DMS53 treated with DMSO at 0.1 percent for 48 hours (cell line): ENCODE measurements at regions not wholly inside any gene's neighbourhood (a gene's known extent, or its start where the extent isn't known, plus 50 kb on each side); places are given as distances from the start of the nearest gene placed in this dataset.
"Not testable (repeated sequence)": the region's sequence is repeated elsewhere in the genome, so short reads cannot be mapped to it uniquely, and the experiment has no call there.

Source experiments
- DNase-seq: peaks from one replicate; lab custom pipeline; 2025; ENCODE audit not compliant: unreplicated experiment; lab: John Stamatoyannopoulos, UW

DNA sequence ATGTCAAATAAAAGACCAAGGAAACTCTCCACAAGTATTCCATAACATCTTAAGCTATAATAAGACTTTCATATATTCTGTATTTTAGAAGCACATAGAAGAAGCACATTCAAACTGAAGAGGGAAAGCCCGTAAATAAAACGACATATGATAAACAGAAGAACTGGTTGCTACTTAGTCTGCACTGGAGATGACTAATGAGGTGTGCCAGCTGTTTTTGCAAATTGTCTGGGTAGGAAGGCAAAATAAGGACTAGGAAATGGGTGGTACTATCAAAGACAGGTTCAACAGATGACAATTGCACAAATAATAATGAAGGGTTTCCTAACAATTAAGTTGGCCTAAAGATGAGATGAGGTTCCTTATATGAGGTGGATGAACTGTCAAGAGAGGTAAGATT is 593.2 kb upstream of the CCDC179 start:
- no peak for DNase-seq

DNA sequence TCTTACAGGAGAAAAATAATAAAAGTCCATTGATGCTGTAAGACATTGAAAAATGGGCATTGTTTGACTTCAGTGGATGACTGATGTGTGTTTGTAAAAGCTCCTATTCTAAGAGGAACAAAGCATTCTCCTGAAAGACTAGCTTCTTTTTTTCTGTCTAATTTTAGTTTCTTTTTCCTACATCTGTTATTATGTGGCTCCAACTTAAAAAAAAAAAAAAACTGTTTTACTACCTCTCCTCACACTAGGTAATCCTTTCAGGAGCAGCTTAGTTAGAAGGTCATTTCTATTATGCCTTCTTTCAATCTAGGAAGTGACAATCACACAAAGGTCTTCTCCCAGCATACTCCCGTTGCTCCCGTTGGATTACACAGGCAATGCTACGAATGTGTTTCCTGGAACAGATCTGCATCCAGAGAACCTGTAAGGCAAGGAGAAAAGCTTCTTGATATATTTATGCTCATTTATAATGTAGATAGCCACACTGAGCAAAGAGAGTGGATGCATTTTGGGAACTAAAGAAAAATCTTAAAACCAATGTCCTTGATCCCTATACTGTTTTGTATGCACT is 595.1 kb upstream of the CCDC179 start:
- no peak for DNase-seq

DNA sequence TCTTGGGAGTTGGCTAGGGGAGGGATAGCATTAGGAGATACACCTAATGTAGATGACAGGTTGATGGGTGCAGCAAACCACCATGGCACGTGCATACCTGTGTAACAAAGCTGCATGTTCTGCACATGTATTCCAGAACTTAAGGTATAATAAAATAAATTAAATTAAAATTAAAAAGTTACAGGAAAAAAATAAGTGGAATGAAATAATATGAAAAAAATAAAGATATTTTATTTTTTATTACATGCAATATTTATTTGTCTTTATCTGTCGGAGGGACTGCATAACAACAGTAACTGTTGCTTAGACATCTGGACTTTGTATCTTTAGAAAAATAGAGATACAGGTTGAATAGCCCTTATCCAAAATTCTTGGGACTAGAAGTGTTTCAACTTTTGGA is 597.4 kb upstream of the CCDC179 start:
- no peak for DNase-seq

DNA sequence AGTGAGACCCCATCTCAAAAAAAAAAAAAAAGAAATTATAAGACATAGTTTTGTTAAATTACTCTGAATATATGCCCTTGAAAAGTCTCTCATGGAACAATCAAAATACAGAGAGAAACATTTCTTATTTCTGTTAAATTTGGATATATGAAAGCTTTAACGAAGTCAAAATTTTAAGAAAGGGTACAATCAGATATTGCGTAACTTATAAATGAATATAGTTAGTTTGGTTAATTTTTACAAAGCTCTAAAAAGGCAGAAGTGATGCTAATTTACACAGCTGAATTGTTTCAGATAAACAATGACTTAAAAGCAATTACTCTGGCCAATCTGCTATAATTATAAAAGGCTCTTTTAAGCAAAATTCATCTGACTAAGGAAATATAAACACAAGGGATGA is 611.6 kb upstream of the CCDC179 start:
- DNase-seq: no peak

DNA sequence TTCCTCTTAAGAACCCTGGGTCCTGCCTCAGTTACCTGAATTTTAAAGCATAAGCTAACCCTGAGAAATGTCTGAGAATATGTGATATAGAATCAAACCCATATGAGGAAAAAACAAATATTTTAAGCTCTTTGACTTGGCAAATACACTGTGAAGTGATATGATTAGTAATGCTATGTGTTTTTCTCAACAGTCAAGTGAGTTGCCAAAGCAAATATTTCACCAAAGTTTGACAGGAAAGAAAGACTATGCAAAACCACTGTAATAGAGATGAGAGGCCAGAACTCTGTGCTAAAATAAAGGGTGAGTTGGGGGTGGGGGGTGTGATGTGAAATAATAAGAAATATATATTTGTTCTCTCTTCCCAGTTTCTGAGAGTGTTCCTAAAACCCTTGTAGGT is 613.5 kb upstream of the CCDC179 start:
- DNase-seq: no peak

DNA sequence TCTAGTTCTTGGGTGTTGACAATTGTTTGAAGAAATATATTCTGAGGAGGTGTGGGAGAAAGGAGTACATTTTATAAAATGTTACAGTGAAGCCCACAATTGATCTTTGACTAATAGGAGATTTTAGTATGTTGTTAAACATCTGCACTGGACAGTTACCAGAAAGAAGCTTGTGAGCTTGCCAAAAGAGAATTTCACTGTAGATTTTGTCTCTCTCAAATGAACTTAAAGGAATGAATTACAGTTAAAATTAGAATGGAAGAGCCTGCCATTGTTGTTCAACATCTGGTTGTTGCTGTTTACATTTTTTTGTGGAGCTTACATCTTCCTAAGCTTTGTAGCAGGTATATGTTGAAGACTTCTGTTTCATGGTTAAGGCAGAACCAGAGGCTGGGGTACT is 620.5 kb upstream of the CCDC179 start:
- no peak for DNase-seq

DNA sequence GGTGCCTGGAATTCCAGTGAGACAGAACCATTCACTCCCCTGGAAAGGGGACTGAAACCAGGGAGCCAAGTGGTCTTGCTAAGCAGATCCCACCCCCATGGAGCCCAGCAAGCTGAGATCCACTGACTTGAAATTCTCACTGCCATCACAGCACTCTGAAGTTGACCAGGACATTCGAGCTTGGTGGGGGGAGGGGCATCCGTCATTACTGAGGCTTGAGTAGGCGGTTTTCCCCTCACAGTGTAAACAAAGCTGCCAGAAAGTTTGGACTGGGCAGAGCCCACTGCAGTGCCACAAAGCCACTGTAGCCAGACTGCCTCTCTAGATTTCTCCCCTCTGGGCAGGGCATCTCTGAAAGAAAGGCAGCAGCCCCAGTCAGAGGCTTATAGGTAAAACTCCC is 623.9 kb upstream of the CCDC179 start:
- DNase-seq: not testable (repeated sequence)

DNA sequence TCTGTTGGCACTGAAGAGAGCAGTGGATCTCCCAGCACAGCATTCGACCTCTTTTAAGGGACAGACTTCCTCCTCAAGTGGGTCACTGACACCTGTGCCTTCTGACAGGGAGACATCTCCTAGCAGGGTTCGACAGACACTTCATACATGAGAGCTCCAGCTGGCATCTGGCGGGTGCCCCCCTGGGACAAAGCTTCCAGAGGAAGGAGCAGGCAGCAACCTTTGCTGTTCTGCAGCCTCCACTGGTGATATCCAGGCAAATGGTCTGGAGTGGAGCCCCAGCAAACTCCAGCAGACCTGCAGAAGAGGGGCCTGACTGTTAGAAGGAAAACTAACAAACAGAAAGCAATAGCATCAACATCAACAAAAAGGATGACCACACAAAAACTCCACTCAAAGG is 624.3 kb upstream of the CCDC179 start:
- not testable (repeated sequence) for DNase-seq

DNA sequence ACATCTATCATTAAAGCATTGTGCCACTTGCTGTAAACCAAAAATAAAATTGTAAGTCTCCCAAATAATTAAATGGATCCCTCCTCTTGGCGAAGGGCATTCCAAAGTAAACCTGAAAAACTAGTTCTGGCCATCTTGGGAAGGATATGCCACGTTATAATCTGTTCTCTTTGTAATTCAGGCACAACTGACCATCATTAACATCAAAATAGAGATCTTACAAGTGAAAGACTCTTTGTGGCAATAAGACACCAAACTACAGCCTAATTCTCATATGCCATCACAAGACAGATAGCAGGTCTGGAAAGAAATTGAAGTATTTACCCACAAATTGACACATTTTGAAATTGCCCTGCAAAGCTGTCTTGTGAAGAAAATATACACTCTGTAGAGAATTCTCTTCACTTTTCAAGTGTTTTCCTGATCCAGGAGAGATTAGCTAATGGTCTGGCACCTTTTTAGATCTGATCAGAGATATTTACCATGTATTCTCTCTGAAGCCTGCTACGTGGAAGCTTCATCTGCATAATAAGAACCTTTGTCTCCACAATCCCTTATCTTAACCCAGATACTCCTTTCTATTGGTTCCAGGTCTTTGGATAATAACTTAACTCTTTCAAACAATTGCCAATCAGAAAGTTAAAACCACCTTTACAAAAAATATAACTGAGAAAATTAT is 630.4 kb upstream of the CCDC179 start:
- DNase-seq: no peak

DNA sequence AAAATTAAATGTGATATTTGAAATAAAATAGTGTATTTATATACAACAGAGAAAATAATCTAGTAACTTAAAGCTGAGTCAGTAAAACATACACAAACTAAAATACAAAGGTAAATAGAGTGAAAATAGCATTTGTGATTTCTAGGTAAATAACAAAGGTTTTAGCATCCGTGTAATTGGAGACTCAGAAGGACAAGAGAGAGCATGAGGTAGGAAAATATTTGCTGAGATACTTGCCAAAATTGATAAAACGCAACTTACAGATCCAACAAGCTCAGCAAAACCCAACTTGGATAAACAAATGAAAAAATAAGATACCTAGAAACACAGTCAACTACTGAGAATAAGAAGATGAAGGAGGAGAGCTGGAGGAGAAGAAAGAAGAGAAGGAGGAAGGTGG is 634.7 kb upstream of the CCDC179 start:
- DNase-seq: no peak

DNA sequence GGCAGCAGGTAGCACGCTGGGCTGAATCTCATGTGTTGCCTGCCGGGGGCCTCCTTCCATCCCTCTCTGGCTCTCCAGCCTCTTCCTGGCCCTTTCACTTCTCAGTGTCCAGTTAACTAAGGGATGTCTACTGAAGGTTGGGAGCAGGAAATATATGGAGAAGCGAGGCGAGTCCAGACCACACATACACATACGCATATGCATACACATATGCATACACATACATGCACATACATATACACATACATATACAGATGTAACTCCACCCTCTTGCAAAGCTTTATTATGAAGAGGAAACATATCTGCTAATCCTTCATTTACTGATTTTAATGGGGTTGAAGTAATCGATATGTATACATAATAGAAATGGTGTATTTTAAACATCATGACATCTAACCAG is 636.1 kb upstream of the CCDC179 start:
- no peak for DNase-seq

DNA sequence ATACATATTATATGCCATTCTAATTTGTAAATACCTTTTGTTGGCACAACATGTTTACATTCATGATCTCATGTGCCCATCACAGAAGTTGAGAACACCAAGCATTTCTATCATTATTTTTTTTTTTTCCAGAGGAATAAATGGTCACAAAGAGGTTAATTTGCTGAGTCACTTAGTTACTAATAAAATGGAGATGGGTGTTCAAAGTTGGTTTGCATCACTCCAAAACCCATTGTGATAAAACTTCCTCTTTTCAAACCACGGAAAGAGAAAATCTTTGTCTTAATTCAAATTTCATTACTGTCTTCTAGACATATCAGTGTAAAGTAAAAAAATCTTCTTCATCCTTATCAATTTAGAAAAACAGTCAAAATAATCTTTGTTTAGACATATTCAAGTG is 636.8 kb upstream of the CCDC179 start:
- no peak for DNase-seq

DNA sequence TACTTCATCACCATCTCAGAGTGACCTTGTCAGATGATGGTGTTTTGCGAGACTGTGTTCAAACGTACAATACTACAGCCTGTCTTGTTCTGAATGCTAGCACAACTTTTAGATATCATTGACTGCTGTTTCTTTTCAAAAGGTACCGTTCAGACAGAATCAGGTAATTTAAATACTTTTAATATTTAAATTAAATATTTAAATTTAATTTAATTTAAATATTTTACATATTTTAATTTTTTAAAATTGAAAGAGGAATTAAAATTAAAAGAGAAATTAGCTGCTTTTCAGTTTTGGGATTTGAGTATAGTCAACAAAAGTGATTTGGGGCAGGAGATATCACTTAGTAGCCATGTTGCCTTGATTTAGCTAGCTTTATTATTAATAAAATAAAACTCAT is 642.1 kb upstream of the CCDC179 start:
- no peak for DNase-seq

DNA sequence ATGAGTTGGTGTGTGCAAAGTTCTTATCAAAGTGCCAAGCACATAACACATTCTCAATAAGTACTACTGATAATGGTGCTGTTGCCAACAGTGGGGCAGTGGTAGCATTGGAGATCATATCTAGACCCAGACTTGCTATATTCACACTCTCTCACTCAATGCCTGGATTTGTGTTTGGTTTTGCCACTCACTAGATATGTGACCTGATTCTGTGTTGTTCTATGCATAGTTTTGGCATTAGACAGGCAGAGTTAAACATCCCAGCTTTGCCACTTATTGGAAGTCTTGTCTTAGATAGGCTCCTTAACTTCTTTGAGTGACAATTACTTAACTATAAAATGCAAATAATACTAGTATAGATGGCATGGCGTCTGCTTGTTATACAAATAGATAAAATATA is 642.6 kb upstream of the CCDC179 start:
- no peak for DNase-seq

DNA sequence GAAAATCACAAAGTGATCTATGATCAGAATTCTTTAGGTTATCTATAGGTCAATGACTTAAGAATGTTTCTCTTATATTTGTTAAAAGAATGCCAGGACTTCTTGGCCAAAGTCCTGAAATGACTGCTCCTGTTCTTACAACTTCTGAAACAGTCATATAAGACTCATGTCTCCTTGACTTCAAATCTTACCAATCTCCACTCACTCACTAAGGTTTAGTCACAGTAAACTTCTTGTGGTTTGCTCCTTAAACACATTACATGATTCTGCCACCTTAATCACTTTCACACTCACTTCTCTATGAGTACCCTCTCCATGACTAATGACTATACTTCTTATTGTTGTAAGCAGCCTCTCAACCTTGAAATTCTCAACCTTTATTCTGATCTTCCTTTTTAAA is 648.7 kb upstream of the CCDC179 start:
- DNase-seq: no peak

DNA sequence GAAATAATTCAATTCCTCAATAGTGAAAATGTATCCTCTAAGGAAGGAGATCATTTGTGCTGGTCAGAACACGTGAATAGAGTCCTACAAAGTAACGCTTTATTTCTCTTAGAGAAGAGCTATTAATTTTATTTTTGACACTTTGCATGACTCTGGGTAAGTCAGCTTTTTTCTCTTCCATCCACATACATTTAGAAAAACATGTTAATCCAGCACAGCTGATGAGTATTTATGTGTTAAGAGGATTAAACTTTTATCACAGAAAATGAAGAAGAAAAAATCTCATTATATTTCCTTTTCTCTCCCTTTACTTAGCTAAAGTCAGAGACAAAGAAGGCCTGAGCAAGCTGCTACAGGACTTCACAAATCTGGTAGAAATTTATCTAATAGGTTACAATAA is 649.5 kb upstream of the CCDC179 start:
- DNase-seq: no peak

DNA sequence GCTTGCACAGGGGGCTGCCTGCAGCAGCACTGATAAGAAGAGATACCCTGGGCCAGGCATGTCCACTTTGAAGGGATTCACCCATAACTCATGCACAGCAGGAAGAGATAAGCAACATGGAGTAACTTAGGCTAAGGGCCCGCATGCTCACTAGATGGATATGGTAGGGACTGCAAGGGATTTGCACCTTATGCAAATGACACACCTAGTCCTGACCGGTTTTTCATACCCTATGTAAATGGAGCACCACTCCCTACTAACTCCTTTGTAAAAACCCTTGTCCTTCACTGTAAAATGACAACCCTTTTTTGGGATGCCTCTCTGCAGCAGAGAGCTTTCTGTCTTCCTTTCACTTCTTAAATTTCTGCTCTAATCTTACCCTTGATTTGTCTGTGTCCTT is 658.9 kb upstream of the CCDC179 start:
- no peak for DNase-seq

DNA sequence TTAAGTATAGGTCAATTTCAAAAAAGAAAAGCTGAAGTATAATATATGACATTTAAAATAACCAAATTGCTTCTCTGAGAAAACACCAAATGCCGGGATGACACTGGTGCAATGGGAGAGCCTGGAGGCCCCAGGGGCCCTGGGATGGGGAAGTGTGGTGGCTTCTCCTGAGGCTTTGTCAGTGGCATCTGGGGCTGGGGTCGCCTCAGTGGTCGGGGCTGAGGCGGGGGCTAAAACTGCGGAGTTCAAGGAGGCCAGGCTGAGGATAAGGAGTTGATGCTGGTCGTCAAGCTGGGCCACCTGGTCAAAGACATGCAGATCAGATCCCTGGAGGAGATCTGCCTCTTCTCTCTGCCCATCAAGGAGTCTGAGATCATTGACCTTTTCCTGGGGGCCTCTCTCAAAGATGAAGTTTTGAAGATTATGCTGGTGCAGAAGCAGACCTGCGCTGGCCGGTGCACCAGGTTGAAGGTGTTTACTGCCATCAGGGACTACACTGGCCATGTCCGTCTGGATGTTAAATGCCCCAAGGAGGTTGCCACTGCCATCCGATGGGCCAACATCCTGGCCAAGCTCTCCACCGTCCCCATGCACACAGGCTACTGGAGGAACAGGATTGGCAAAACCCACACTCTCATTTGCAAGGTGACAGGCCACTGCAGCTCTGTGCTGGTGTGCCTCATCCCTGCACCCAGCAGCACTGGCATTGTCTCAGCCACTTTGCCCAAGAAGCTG is 660.1 kb upstream of the CCDC179 start:
- no peak for DNase-seq

DNA sequence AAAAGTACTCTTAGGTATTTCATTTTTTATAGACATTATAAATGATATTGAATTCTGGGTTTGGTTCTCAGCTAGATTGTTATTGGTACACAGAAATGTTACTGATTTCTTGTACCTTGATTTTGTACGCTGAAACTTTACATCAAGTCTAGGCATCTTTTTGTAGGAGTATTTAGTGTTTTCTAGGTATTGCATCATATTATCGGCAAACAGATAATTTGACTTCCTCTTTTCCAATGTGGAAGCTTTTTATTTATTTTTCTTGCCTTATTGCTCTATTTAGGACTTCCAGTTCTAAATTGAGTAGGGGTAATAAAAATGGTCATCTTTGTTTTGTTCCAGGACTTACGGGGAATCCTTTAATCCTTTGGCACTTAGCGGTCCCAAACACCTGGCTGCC is 676.6 kb upstream of the CCDC179 start:
- DNase-seq: no peak

DNA sequence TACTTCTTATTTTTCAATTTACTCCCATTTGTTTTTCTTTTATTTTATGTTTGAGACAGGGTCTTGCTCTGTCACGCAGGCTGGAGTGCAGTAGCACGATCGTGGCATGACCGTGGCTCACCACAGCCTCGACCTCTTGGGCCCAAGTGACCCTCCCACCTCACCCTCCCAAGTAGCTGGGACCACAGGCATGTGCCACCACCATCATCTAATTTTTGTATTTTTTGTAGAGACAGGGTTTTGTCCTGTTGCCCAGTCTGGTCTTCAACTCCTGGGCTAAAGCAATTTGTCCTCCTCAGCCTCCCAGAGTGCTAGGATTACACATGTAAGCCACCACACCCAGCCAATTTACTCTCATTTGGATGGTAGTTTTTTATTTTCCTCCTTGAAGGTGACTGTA is 679.3 kb upstream of the CCDC179 start:
- DNase-seq: no peak

DNA sequence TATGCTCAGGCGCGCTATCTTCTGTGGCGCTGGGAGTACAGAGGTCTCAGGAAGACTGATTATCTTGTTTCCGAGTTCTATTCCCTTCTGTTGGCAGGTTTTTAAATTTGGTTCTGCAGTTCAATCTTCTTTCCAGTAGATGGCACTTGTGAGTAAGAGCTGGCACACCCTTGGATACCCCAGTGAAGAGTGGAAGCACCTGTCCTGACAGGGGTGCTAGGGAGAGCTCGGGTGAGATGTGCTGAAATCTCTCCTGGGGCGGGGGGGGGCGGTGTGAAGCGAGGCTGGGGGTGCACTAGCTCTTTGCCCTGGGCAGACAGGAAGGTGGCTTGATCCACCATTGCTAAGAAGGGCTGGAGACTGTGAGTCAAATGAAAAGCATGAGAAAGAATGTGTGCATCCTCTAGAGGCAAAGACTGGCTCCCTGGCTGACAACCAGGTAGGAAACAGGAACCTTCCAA is 679.9 kb upstream of the CCDC179 start:
- peak; percentile 67 for DNase-seq

DNA sequence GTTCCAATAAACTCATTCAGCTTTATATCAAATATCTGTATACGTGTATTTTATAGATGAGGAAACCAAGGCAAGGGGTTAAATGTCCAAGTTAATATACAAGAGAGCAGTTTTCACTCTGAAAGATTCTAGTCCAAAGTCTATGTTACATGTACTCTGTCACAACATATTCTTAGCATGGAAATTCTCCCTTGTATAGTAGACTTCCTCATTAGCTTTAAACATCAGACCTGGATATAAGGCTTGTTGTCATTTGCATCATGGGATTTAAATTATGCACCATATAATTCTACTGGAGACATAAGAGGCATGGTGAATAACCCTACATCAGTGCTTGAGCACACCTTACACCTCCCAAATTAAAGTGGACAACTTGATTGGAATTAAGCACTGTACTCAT is 681.9 kb upstream of the CCDC179 start:
- DNase-seq: no peak

DNA sequence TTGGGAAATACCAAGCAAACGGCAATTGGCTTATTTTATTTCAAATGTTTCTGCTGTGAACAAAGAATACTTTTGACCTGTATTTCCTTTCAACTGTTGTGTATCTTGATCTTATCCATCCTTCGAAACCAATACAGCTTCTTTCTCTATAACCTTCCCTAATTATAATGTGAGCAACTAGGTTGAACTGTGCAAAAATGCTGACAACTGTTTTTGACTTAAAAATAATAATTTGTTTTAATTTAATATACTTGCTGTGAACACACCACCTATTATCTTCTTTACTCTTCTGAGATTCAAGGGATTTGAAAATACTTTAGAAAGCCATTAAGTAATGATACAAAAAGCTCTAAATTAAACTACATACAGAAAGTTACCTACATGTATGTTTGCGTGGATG is 682.5 kb upstream of the CCDC179 start:
- DNase-seq: no peak
